DMS53 treated with DMSO at 0.1 percent for 48 hours (cell line): ENCODE measurements at regions not wholly inside any gene's neighbourhood (a gene's known extent, or its start where the extent isn't known, plus 50 kb on each side); places are given as distances from the start of the nearest gene placed in this dataset.

Experiments
- DNase-seq: peaks from one replicate; lab custom pipeline; 2025; ENCODE audit not compliant: unreplicated experiment; lab: John Stamatoyannopoulos, UW

DNA sequence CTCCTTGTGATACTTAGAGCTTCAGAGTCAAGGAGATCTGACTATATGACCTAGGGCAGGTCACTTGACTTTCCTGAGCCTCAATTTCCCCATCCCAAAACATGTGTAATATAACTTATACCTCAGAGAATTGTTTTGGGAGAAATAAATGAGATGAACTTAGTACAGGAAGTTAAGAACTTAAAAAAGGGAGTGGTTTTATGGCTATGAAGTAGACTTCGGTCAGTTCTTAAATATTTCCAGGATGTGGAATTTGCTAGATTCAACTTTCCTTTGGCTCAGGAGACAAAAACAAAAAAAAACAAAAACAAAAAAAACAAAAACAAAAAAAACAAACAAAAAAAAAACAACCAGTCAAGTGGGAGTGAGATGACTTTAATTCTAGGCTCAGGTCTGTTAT, 116.7 kb downstream of the EDEM1 start:
- DNase-seq = no peak

- DNase-seq = peak; percentile 32
Measured at GRCh38 chr3:5304789-5305683, 117.5 kb downstream of the EDEM1 start.

DNA sequence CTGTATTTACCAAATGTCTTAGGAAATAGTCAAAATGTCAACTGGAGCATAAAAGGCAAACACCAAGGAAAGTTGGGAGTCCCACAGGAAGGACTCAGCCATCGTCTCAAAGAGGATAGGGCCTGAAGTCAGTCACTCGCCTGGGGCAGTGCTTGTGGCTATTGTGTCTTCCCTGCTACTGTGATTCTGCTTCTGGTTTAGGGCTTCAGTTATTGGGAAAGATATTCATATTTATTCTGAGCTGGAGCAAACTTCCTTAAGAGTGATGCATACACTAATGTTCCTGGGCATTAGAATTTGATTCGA, 118.1 kb downstream of the EDEM1 start:
- no peak for DNase-seq

- no peak for DNase-seq
Measured at GRCh38 chr3:5309171-5309570, 121.7 kb downstream of the EDEM1 start.

- no peak for DNase-seq
Measured at GRCh38 chr3:5309602-5310001, 122.1 kb downstream of the EDEM1 start.

DNA sequence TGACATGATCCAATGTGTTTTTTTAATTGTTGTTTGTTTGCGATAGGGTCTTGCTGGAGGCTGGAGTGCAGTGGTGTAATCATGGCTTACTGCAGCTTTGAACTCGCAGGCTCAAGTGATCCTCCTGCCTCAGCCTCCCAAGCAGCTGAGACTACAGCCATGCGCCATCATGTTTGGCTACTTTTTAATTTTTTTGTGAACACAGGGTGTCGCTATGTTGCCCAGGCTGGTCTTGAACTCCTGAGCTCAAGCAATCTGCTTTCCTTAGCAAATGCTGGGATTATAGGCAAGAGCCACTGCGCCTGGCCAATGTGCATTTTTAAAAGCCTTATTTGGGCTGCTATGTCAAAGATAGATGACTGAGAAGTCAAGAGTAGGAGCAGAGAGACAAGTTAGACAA, 123.0 kb downstream of the EDEM1 start:
- no peak for DNase-seq

DNA sequence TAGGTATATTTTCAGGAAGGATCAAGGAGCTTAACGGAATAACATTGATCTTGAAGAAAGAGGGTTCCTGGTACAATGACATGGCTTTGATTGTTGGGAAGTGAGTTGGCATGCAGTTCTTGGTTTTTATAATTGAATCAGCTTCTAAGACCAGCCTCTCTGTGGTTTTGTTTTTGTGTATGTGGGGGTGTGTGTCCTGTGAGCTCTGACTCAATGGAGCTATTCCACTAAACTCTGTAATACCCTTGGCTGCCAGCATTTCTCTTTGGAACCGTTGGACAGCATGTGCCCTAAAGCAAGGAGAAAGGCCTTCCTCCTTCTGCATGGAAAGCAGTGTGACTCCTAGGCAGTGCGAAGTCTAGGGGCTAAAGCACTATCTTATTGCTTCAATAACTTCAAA, 124.8 kb downstream of the EDEM1 start:
- no peak for DNase-seq

- DNase-seq = no peak
Measured at GRCh38 chr3:5314897-5315296, 127.4 kb downstream of the EDEM1 start.

DNA sequence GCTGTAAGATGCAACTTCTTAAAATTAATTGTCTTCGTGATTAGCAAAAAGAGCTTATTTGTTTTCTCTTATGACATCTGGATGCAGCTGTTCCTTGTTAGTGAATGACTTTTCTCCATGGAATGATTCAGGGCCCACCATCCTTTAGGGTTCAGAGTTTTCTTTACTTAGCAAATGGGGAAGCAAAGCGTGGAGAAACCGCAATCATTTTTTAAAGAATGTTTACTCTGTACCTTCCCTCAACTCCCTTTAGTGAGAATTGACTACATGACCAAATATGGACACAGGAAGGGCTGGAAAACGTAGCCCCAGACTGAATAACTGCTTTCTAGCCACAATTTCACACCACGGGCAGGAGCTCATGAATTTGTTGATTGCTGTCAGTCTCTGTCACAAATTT, 130.1 kb downstream of the EDEM1 start:
- no peak for DNase-seq

GRCh38 chr3:5319454-5319853, 131.9 kb downstream of the EDEM1 start:
- DNase-seq = no peak

DNA sequence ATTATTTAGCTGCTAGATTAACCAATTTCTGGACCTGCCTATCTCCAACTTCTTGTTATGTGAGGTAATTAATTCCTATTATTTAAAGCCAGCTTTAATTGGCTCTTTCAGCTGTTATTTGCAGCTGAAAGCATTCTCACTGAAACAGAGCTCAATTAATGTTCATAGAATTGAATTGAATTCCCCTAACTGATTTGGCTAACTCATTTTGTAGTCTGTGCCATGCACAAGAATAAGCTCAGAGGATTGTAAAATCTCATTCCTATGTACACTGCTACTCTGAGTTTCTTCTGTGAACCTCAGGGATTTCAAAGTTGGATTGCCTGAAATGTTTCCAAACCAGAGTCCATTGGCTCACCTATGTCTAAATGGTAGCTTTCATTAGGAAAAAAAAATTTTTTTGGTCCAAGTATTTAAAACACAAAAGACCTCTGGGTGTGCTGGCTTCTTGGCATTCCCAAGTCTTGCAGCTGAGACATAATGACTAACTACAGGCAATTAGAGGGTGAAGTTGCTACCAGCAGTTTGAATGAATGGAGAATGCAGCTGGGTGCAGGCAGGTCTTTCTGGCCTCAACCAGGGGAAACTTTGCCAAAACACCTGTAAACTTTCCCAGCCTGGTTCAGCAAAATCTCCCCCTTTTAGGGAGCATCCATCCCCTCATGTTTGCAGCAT, 134.3 kb downstream of the EDEM1 start:
- DNase-seq = no peak

GRCh38 chr3:5324780-5325179, 137.3 kb downstream of the EDEM1 start:
- DNase-seq = no peak

DNA sequence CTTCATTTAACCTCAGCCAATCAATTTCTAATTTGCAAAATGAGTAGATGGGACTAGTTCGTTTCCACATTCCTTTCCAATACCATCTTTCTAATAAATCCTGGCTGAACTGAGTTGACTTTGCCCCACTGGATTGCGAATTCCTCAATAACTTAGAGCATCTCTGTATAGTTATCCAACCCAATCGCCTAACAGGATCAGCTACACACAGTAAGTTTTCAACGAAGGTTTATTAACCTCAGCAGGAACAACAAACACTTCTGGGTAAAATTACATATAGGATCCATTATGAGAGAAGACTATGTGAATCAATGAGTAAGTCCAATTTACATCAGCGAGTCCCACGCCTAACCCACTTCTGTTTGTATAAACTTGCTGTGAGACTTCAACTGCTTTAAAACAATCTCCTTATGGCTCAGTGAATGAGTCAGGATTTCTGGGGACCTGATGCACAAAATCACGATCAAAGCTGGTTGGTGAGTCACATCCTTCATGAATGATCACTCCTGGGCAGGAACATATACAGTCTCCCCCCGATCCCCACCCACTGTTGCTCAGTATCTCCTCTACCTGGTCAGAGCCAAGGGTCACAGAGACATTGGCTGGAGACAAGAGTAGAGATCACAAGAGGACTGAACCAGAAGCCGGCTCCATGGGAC, 142.8 kb downstream of the EDEM1 start:
- no peak for DNase-seq

- DNase-seq = no peak
Measured at GRCh38 chr3:5331567-5332269, 144.2 kb downstream of the EDEM1 start.

- no peak for DNase-seq
Measured at GRCh38 chr3:5332270-5332956, 144.9 kb downstream of the EDEM1 start.

DNA sequence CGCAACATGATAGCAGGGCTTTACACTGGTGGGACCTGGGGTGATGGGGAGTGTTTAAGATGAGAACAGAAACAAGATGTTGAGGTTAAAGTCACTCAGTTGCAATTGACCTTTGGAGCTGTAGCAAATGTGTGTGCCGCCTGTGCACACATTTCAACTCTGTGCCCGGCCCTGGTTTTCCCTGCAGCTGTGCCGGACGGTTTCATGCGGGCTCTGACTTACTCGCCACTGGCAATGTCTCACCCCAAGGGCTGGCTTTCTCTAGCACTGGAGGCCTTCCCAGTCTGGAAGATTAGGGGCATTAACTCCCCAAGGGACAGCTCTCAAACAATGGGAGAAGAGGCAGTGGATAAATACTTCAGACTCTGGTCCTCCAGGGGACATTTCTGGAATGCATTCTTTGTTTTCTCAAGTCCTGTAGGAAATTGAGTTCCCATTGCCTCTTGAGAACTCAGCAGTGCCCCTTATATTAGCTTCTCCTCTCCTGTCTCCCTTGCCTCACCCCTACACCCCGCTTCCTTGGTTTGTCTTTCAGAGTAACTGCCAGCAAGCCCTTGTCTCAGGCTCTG, 152.5 kb downstream of the EDEM1 start:
- DNase-seq = peak; percentile 14

- no peak for DNase-seq
Measured at GRCh38 chr3:5341610-5342009, 154.1 kb downstream of the EDEM1 start.

- DNase-seq = no peak
Measured at GRCh38 chr3:5343459-5343858, 156.0 kb downstream of the EDEM1 start.

DNA sequence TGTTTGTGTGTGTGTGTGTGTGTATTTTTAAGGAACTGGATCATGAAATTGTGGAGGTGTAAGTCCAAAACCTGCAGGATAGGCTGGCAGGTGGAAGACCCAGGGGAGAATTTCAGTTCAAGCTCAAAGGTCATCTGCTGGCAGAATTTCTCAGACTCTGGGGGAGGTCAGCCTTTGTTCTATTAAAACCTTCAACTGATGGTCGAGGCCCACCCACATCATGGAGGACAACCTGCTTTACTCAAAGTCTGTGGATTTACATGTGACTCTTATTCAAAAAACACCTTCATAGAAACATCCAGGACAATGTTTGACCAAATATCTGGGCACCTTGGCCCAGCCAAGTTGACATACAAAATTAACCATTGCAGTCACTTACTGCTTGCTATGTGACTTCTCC, 157.2 kb downstream of the EDEM1 start:
- DNase-seq = no peak

- DNase-seq = no peak
Measured at GRCh38 chr3:5347486-5347885, 160.0 kb downstream of the EDEM1 start.
